ENCODE measurements at regions not wholly inside any gene's neighbourhood (a gene's known extent, or its start where the extent isn't known, plus 50 kb on each side); places are given as distances from the start of the nearest gene placed in this dataset.

DNA sequence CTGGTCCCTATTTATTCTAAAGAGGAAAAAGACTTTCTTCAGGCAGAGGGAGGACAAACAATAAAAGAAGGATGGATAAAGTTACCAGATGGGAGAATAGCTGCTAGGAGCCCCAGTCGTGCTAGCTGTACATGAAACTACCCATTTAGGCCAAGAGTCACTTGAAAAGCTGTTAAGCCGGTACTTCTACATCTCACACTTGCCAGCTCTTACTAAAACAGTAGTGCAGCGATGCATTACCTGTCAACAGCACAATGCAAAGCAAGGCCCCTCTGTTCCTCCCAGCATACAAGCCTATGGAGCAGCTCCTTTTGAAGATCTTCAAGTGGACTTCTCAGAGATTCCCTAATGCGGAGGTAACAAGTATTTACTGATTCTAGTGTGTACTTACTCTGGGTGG, 1138.8 kb downstream of the ARAP2 start:
- TF ChIP-seq ZNF274 (IDR thresholded peaks at IDR 0.05; ENCODE audit: low read depth, low read length), result no peak
- no peak for TF ChIP-seq YY1 (IDR thresholded peaks at IDR 0.05; ENCODE audit: insufficient read depth, insufficient read length)
- TF ChIP-seq SUZ12 (IDR thresholded peaks at IDR 0.05; ENCODE audit: extremely low read depth, insufficient read depth, insufficient read length), result no peak

Measured in NT2/D1 (cell line).